ENCODE measurements at regions not wholly inside any gene's neighbourhood (a gene's known extent, or its start where the extent isn't known, plus 50 kb on each side); places are given as distances from the start of the nearest gene placed in this dataset.
A peak's percentile ranks its signal among the peaks of the same experiment; 100 is the strongest.

DNA sequence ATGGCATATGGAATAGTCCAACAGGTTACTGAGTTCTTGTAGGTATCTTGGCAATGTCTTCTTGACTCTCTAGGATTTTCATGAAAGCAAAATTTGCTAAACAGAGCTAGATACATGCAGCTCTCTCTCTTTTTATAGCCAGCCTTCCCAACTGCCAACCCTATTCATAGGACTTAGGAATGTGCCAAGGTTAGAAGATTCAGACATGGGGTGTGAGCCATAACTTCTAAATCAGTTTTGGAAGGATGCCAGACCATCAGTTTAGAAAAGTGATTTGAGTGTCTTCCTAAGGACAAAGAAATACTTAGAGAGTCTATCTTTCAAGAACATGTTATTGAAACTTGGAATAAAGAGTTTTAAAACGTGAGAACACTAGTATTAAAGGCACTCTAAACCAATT is 619.5 kb upstream of the FANCL start:
- DNase-seq (ENCODE audit: extremely low read depth, low read depth) = no peak
- TF ChIP-seq, protein P1, sequence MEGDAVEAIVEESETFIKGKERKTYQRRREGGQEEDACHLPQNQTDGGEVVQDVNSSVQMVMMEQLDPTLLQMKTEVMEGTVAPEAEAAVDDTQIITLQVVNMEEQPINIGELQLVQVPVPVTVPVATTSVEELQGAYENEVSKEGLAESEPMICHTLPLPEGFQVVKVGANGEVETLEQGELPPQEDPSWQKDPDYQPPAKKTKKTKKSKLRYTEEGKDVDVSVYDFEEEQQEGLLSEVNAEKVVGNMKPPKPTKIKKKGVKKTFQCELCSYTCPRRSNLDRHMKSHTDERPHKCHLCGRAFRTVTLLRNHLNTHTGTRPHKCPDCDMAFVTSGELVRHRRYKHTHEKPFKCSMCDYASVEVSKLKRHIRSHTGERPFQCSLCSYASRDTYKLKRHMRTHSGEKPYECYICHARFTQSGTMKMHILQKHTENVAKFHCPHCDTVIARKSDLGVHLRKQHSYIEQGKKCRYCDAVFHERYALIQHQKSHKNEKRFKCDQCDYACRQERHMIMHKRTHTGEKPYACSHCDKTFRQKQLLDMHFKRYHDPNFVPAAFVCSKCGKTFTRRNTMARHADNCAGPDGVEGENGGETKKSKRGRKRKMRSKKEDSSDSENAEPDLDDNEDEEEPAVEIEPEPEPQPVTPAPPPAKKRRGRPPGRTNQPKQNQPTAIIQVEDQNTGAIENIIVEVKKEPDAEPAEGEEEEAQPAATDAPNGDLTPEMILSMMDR (IDR thresholded peaks at IDR 0.05; ENCODE audit: low read depth, low read length) = no peak

DNA sequence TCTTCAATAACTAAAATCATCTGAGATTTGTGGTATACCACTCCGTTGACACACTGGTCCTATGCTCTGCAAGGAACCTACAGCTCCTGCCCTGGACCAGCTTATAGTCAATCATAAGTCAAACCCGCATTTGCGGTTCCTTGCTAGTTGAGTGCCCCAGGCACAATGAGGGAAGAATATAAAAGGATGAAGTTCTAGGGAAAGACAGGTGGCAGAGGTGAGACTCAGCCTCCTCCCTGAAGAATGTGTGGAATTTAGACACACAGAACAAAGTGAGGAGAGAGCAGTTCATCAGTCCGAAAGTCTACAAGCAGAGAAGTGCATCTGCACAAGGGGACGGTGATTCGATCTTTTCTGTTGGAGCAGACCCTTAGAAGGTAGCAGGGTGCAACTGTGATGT is 615.0 kb upstream of the FANCL start:
- no peak for DNase-seq (ENCODE audit: extremely low read depth, low read depth)
- TF ChIP-seq, protein P1 (IDR thresholded peaks at IDR 0.05; ENCODE audit: low read depth, low read length) = no peak

DNA sequence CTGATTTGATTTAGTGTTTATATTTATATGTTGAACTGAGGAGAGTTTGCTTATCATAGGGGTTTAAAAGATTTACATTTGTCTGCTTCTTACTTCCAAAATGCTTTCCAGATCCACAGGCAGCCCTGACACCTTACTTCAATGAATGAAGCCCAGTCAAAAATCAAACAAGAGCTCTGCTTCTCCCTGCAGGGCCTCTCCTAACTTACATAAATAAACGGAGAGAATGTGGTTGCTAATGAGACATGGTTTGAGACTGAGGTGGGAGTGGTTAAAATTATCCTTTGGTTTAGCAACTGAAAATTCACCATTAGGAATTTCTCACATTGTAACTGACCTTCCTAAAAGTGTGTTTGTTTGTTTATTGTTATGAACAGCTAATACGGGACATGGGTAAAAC is 612.3 kb upstream of the FANCL start:
- TF ChIP-seq, protein P1 (IDR thresholded peaks at IDR 0.05; ENCODE audit: low read depth, low read length) = no peak

GRCh38 chr2:58852905-58853304 is 611.8 kb upstream of the FANCL start:
- TF ChIP-seq, protein P1 (IDR thresholded peaks at IDR 0.05; ENCODE audit: low read depth, low read length) = no peak

More for the DNA sequence above, 612.3 kb upstream of the FANCL start:
- DNase-seq (ENCODE audit: extremely low read depth, low read depth) = no peak

GRCh38 chr2:58852243-58852642 is 611.1 kb upstream of the FANCL start:
- TF ChIP-seq, protein P1 (IDR thresholded peaks at IDR 0.05; ENCODE audit: low read depth, low read length) = no peak
- DNase-seq (ENCODE audit: extremely low read depth, low read depth) = no peak

More at GRCh38 chr2:58852905-58853304, 611.8 kb upstream of the FANCL start:
- no peak for DNase-seq (ENCODE audit: extremely low read depth, low read depth)

- DNase-seq (ENCODE audit: extremely low read depth, low read depth) = no peak
- TF ChIP-seq, protein P1 (IDR thresholded peaks at IDR 0.05; ENCODE audit: low read depth, low read length) = peak; percentile 28
Measured at GRCh38 chr2:58851598-58851997, 610.5 kb upstream of the FANCL start.

GRCh38 chr2:58845011-58845410 is 603.9 kb upstream of the FANCL start:
- no peak for DNase-seq (ENCODE audit: extremely low read depth, low read depth)

More at GRCh38 chr2:58845011-58845410, 603.9 kb upstream of the FANCL start:
- TF ChIP-seq, protein P1 (IDR thresholded peaks at IDR 0.05; ENCODE audit: low read depth, low read length) = no peak
